H1 (cell line): ENCODE measurements at regions not wholly inside any gene's neighbourhood (a gene's known extent, or its start where the extent isn't known, plus 50 kb on each side); places are given as distances from the start of the nearest gene placed in this dataset.

ENCODE experiments used
- CTCF ChIA-PET: fragments of 300-600 bp; sonication (Branson Sonifier 250); formaldehyde crosslinking; loops from one replicate; lab custom pipeline; 2021; ENCODE audit not compliant: partially characterized antibody; lab: Charles Lee
- POLR2A ChIA-PET: fragments of 300-600 bp; sonication (Branson Sonifier 250); formaldehyde crosslinking; loops from one replicate; lab custom pipeline; 2021; ENCODE audit warnings: inconsistent platforms; ENCODE audit not compliant: partially characterized antibody; lab: Charles Lee
- DNase-seq, 2 experiments: peaks; one replicate each; pipeline versions ENCODE4 v3.0.0 to v3.0.0-alpha.2; 2010 to 2022; ENCODE audit warnings: low spot score in 2 of 2, low read depth in 1 of 2, mixed read lengths in 1 of 2
- FAIRE-seq: peaks from 2 replicates; lab custom pipeline; 2011; peaks lifted over from hg19 to GRCh38; lab: Jason Lieb, UNC
- H2AFZ ChIP-seq: 2 replicates; pipeline ENCODE4 v1.8.1; 2012; ENCODE audit warnings: low read length, inconsistent platforms
- H2AK5ac ChIP-seq: 2 replicates; pipeline ENCODE4 v1.6.1; 2013; ENCODE audit warnings: low read depth, low read length
- H2BK120ac ChIP-seq: replicated peaks from 2 replicates; pipeline ENCODE3; 2013; ENCODE audit warnings: low read depth, low read length, inconsistent platforms
- H2BK12ac ChIP-seq: 2 replicates; pipeline ENCODE4 v1.6.1; 2013; ENCODE audit warnings: low read depth, low read length
- H2BK15ac ChIP-seq: 2 replicates; pipeline ENCODE4 v1.6.1; 2013; ENCODE audit warnings: low read length
- H2BK20ac ChIP-seq: 2 replicates; pipeline ENCODE4 v1.6.1; 2013; ENCODE audit warnings: low read length
- H2BK5ac ChIP-seq: 2 replicates; pipeline ENCODE4 v1.6.1; 2013; ENCODE audit warnings: low read depth, low read length
- H3K14ac ChIP-seq: 2 replicates; pipeline ENCODE4 v1.6.1; 2013; ENCODE audit warnings: inconsistent platforms; ENCODE audit not compliant: insufficient read length
- H3K18ac ChIP-seq: 2 replicates; pipeline ENCODE4 v1.6.1; 2013; ENCODE audit warnings: low read length; ENCODE audit errors: extremely low read depth
- H3K23ac ChIP-seq: 2 replicates; pipeline ENCODE4 v1.6.1; 2013; ENCODE audit warnings: inconsistent platforms; ENCODE audit not compliant: insufficient read length
- H3K23me2 ChIP-seq: 2 replicates; pipeline ENCODE4 v1.6.1; 2013; ENCODE audit warnings: low read depth, low read length
- H3K27ac ChIP-seq: 2 replicates; pipeline ENCODE4 v1.6.1; 2011; ENCODE audit warnings: low read depth, low read length, inconsistent platforms
- H3K27me3 ChIP-seq, 4 experiments: replicated peaks in 1 of 4; 1 replicate in 1 of 4; 2 replicates in 3 of 4; pipeline versions ENCODE4 v1.6.1 to v1.8.1; 2011 to 2013; ENCODE audit warnings: low read length in 3 of 4, mild to moderate bottlenecking in 3 of 4, inconsistent platforms in 2 of 4, mixed read lengths in 2 of 4, moderate library complexity in 1 of 4; ENCODE audit not compliant: control insufficient read depth in 3 of 4, insufficient read depth in 3 of 4; ENCODE audit errors: extremely low read depth in 1 of 4
- H3K36me3 ChIP-seq, 4 experiments: 2 replicates each; pipeline versions ENCODE4 v1.6.1 to v1.8.1; 2011 to 2013; ENCODE audit warnings: mild to moderate bottlenecking in 4 of 4, low read length in 3 of 4, moderate library complexity in 2 of 4, control low read depth in 1 of 4, inconsistent platforms in 1 of 4; ENCODE audit not compliant: insufficient read depth in 4 of 4, control insufficient read depth in 2 of 4
- H3K4ac ChIP-seq: replicated peaks from 2 replicates; pipeline ENCODE3; 2013; ENCODE audit warnings: low read length, low read depth, mixed read lengths, inconsistent platforms; ENCODE audit not compliant: insufficient read length
- H3K4me1 ChIP-seq, 4 experiments: replicated peaks in 1 of 4; 1 replicate in 1 of 4; 2 replicates in 3 of 4; pipeline versions ENCODE4 v1.6.1 to v1.8.1; 2011 to 2013; ENCODE audit warnings: low read length in 3 of 4, inconsistent platforms in 2 of 4, mixed read lengths in 1 of 4; ENCODE audit not compliant: insufficient read depth in 4 of 4, control insufficient read depth in 3 of 4
- H3K4me2 ChIP-seq, 2 experiments: 2 replicates each; pipeline versions ENCODE4 v1.6.1 to v1.8.1; 2011 to 2013; ENCODE audit warnings: low read depth in 2 of 2, low read length in 2 of 2, control low read depth in 1 of 2, inconsistent platforms in 1 of 2, mild to moderate bottlenecking in 1 of 2; ENCODE audit not compliant: insufficient read depth in 1 of 2
- H3K4me3 ChIP-seq, 4 experiments: fragments of 200-600, 300-600 bp in 1 of 4; sonication (generic), shearing (Covaris generic), sonication (Bioruptor Twin) in 1 of 4; 2 replicates each; pipeline versions ENCODE4 v1.5.1 to v1.8.1; 2011 to 2016; ENCODE audit warnings: low read length in 4 of 4, low read depth in 3 of 4, control low read depth in 2 of 4, inconsistent platforms in 2 of 4, mild to moderate bottlenecking in 2 of 4, mixed read lengths in 1 of 4, moderate library complexity in 1 of 4; ENCODE audit not compliant: insufficient read depth in 2 of 4; ENCODE audit errors: extremely low read depth in 1 of 4
- H3K56ac ChIP-seq: replicated peaks from 2 replicates; pipeline ENCODE3; 2013; ENCODE audit warnings: low read depth, mild to moderate bottlenecking, mixed read lengths, low read length, inconsistent platforms; ENCODE audit not compliant: insufficient read length
- H3K79me1 ChIP-seq: 2 replicates; pipeline ENCODE4 v1.6.1; 2013; ENCODE audit warnings: low read depth, low read length, control low read depth
- H3K79me2 ChIP-seq, 2 experiments: 2 replicates each; pipeline versions ENCODE4 v1.6.1 to v1.8.1; 2012 to 2013; ENCODE audit warnings: low read length in 2 of 2, mild to moderate bottlenecking in 2 of 2, inconsistent platforms in 1 of 2; ENCODE audit not compliant: insufficient read depth in 2 of 2, control insufficient read depth in 1 of 2
- H3K9ac ChIP-seq, 4 experiments: replicated peaks in 1 of 4; 1 replicate in 1 of 4; 2 replicates in 3 of 4; pipeline versions ENCODE4 v1.6.1 to v1.8.1; 2011 to 2013; ENCODE audit warnings: low read depth in 3 of 4, low read length in 3 of 4, control low read depth in 2 of 4, mild to moderate bottlenecking in 2 of 4, moderate library complexity in 2 of 4, inconsistent platforms in 1 of 4; ENCODE audit errors: extremely low read depth in 1 of 4
- H3K9me3 ChIP-seq, 2 experiments: 2 replicates each; pipeline versions ENCODE4 v1.6.1 to v1.8.1; 2012 to 2013; ENCODE audit warnings: mild to moderate bottlenecking in 2 of 2, moderate library complexity in 2 of 2, control low read depth in 1 of 2, inconsistent platforms in 1 of 2, low read depth in 1 of 2, low read length in 1 of 2, mixed read lengths in 1 of 2; ENCODE audit not compliant: insufficient read depth in 2 of 2
- H4K20me1 ChIP-seq, 2 experiments: replicated peaks in 1 of 2; 2 replicates each; pipeline versions ENCODE3 to v1.8.1; 2011 to 2013; ENCODE audit warnings: inconsistent platforms in 2 of 2, low read length in 2 of 2, mild to moderate bottlenecking in 1 of 2; ENCODE audit not compliant: insufficient read depth in 2 of 2, control insufficient read depth in 1 of 2
- H4K5ac ChIP-seq: 2 replicates; pipeline ENCODE4 v1.6.1; 2013; ENCODE audit warnings: low read length, low read depth, mixed read lengths, inconsistent platforms; ENCODE audit not compliant: insufficient read length
- H4K8ac ChIP-seq: 2 replicates; pipeline ENCODE4 v1.8.0; 2013; ENCODE audit warnings: mild to moderate bottlenecking, moderate library complexity, low read length, inconsistent platforms; ENCODE audit not compliant: insufficient read depth; ENCODE audit errors: extremely low read depth
- H4K91ac ChIP-seq: replicated peaks from 2 replicates; pipeline ENCODE3; 2013; ENCODE audit warnings: low read length, mixed read lengths, inconsistent platforms; ENCODE audit not compliant: insufficient read length
- BRCA1 ChIP-seq: IDR thresholded peaks from 2 replicates; pipeline ENCODE4 v1.6.1; 2012; ENCODE audit warnings: low read depth, low read length, improper control_type of control experiment
- KDM5A ChIP-seq: fragments of 200-600 bp; IDR thresholded peaks from 2 replicates; pipeline ENCODE4 v1.7.1; 2012; ENCODE audit warnings: mild to moderate bottlenecking, low read length, inconsistent platforms, mixed read lengths
- POLR2AphosphoS5 ChIP-seq: IDR thresholded peaks from 2 replicates; pipeline ENCODE4 v1.6.1; 2011; ENCODE audit warnings: low read depth, low read length
- POU5F1 ChIP-seq: IDR thresholded peaks from 2 replicates; pipeline ENCODE4 v1.6.1; 2011; ENCODE audit warnings: low read depth, mild to moderate bottlenecking, low read length, moderate library complexity
- SRF ChIP-seq: IDR thresholded peaks from 2 replicates; pipeline ENCODE4 v1.6.1; 2011; ENCODE audit warnings: mild to moderate bottlenecking, low read depth, low read length, moderate library complexity
- SUZ12 ChIP-seq: fragments of 200-600 bp; sonication (generic); IDR thresholded peaks from 2 replicates; pipeline ENCODE4 v1.6.1; 2012; ENCODE audit warnings: mild to moderate bottlenecking, inconsistent platforms, low read length, moderate library complexity, mixed read lengths
- WGBS, 2 experiments: shearing (Covaris generic) in 1 of 2; methylation state at CpG; one replicate each; pipeline versions ENCODE4 v1.1.6 to v1.1.7; 2013 to 2015; ENCODE audit warnings: low lambda C conversion rate in 2 of 2, mixed read lengths in 2 of 2, inconsistent platforms in 1 of 2, low coverage in 1 of 2, missing lambda C conversion rate in 1 of 2; ENCODE audit not compliant: insufficient replicate concordance in 2 of 2, insufficient coverage in 1 of 2, insufficient read length in 1 of 2; ENCODE audit errors: extremely low coverage in 1 of 2, missing lambda C conversion rate in 1 of 2; 5-methylcytosine and 5-hydroxymethylcytosine counted together

GRCh38 chr10:8639486-8640185, 585.1 kb downstream of the GATA3 start:
- Histone ChIP-seq H2BK20ac (no peak overlapping the region), H2AK5ac (no peak overlapping the region), H4K91ac (no peak overlapping the region), H3K23me2 (no peaks in the 10 kb centered on the region), H3K36me3 (no peaks in the 10 kb centered on the region), H2BK120ac (no peak overlapping the region)
- DNase-seq = no peak
- TF ChIP-seq POLR2AphosphoS5 (no peak), SRF (no peak), KDM5A (no peak), BRCA1 (no peak), SUZ12 (no peak), POU5F1 (no peak)
- TF ChIP-seq, all 59 proteins: peak for 0
- H3K56ac ChIP-seq = no peak overlapping the region
- no peak overlapping the region for H3K23ac ChIP-seq
- no peaks in the 10 kb centered on the region for H3K4me1 ChIP-seq
- no peak overlapping the region for H3K4ac ChIP-seq
- H2BK15ac ChIP-seq = no peak overlapping the region
- no peak overlapping the region for H3K27ac ChIP-seq
- no peak overlapping the region for H3K18ac ChIP-seq
- ChIA-PET POLR2A (no interaction called here), CTCF (no interaction called here)
- H4K20me1 ChIP-seq = no peaks in the 10 kb centered on the region
- 92% methylated on average over 6 of the region's 6 CpGs; no CpG with 5 or more reads in 1 of the 2 experiments for WGBS, 2 experiments
- peaks cover 6 to 9% of the 10 kb centered on the region in 2 experiments; a peak in 3 of 4 replicates for H3K9me3 ChIP-seq
- no peak overlapping the region for H3K14ac ChIP-seq
- no peak overlapping the region for H3K4me2 ChIP-seq
- no peak overlapping the region for H3K4me3 ChIP-seq
- H3K79me1 ChIP-seq = no peaks in the 10 kb centered on the region
- H3K9ac ChIP-seq = no peak overlapping the region
- no peak overlapping the region for H2AFZ ChIP-seq
- no peak overlapping the region for H2BK5ac ChIP-seq
- no peak overlapping the region for H2BK12ac ChIP-seq
- no peaks in the 10 kb centered on the region for H3K27me3 ChIP-seq
- no peak overlapping the region for H4K8ac ChIP-seq
- FAIRE-seq = no peak
- H4K5ac ChIP-seq = no peak overlapping the region
- H3K79me2 ChIP-seq = no peaks in the 10 kb centered on the region
